ENCODE measurements at regions not wholly inside any gene's neighbourhood (a gene's known extent, or its start where the extent isn't known, plus 50 kb on each side); places are given as distances from the start of the nearest gene placed in this dataset.

GRCh38 chr9:26142631-26143030 lies 464.4 kb upstream of the TUSC1 start:
- no peak overlapping the region for H3K27ac ChIP-seq (ENCODE audit: low read depth, low read length)
- H2BK5ac ChIP-seq (ENCODE audit: low read depth, low read length): no peak overlapping the region
- H2AK5ac ChIP-seq (ENCODE audit: low read depth, low read length): no peak overlapping the region
- H2BK15ac ChIP-seq (ENCODE audit: low read length): no peak overlapping the region
- H2BK120ac ChIP-seq (replicated peaks; ENCODE audit: low read depth, low read length): no peak overlapping the region
- H3K56ac ChIP-seq (replicated peaks; ENCODE audit: insufficient read length, low read depth, low read length): no peak overlapping the region
- ChIA-PET POLR2A (ENCODE audit: partially characterized antibody) (no interaction called here), CTCF (ENCODE audit: partially characterized antibody) (no interaction called here)
- no peak overlapping the region for H4K8ac ChIP-seq (ENCODE audit: extremely low read depth, insufficient read depth, low read length)
- no peak overlapping the region for H3K4me3 ChIP-seq (ENCODE audit: extremely low read depth in 1 of 4, insufficient read depth in 2 of 4, low read depth in 3 of 4, low read length in 4 of 4)
- 91% methylated on average over 6 of the region's 6 CpGs; no CpG with 5 or more reads in 1 of the 2 experiments for WGBS, 2 experiments (ENCODE audit: extremely low coverage in 1 of 2, insufficient coverage in 1 of 2, insufficient read length in 1 of 2, insufficient replicate concordance in 2 of 2, low coverage in 1 of 2, low lambda C conversion rate in 2 of 2, missing lambda C conversion rate in 1 of 2)
- FAIRE-seq (no peak), DNase-seq (ENCODE audit: low read depth in 1 of 2, low spot score in 2 of 2) (no peak)
- no peak overlapping the region for H3K4me2 ChIP-seq (ENCODE audit: insufficient read depth in 1 of 2, low read depth in 2 of 2, low read length in 2 of 2)
- H4K5ac ChIP-seq (ENCODE audit: insufficient read length, low read depth, low read length): no peak overlapping the region
- no peaks in the 10 kb centered on the region for H3K23me2 ChIP-seq (ENCODE audit: low read depth, low read length)
- H3K23ac ChIP-seq (ENCODE audit: insufficient read length): no peak overlapping the region
- no peaks in the 10 kb centered on the region for H3K36me3 ChIP-seq (ENCODE audit: control insufficient read depth in 2 of 4, insufficient read depth in 4 of 4, low read length in 3 of 4)
- H3K79me2 ChIP-seq (ENCODE audit: control insufficient read depth in 1 of 2, insufficient read depth in 2 of 2, low read length in 2 of 2): no peaks in the 10 kb centered on the region
- H3K27me3 ChIP-seq (replicated peaks in 1 of 4; ENCODE audit: control insufficient read depth in 3 of 4, extremely low read depth in 1 of 4, insufficient read depth in 3 of 4, low read length in 3 of 4): no peaks in the 10 kb centered on the region
- H3K79me1 ChIP-seq (ENCODE audit: low read depth, low read length): no peaks in the 10 kb centered on the region
- no peak overlapping the region for H3K14ac ChIP-seq (ENCODE audit: insufficient read length)
- H2AFZ ChIP-seq (ENCODE audit: low read length): no peak overlapping the region
- no peak overlapping the region for H3K4ac ChIP-seq (replicated peaks; ENCODE audit: insufficient read length, low read depth, low read length)
- no peaks in the 10 kb centered on the region for H4K20me1 ChIP-seq (replicated peaks in 1 of 2; ENCODE audit: control insufficient read depth in 1 of 2, insufficient read depth in 2 of 2, low read length in 2 of 2)
- H3K9ac ChIP-seq (replicated peaks in 1 of 4; ENCODE audit: extremely low read depth in 1 of 4, low read depth in 3 of 4, low read length in 3 of 4): no peak overlapping the region
- H3K18ac ChIP-seq (ENCODE audit: extremely low read depth, low read length): no peak overlapping the region
- H2BK12ac ChIP-seq (ENCODE audit: low read depth, low read length): no peak overlapping the region
- no peak overlapping the region for H4K91ac ChIP-seq (replicated peaks; ENCODE audit: insufficient read length, low read length)
- H3K9me3 ChIP-seq (ENCODE audit: insufficient read depth in 2 of 2, low read depth in 1 of 2, low read length in 1 of 2): no peaks in the 10 kb centered on the region
- H3K4me1 ChIP-seq (replicated peaks in 1 of 4; ENCODE audit: control insufficient read depth in 3 of 4, insufficient read depth in 4 of 4, low read length in 3 of 4): no peaks in the 10 kb centered on the region
- TF ChIP-seq POLR2AphosphoS5 (IDR thresholded peaks at IDR 0.05; ENCODE audit: low read depth, low read length) (no peak), RBBP5 (IDR thresholded peaks at IDR 0.05; ENCODE audit: borderline replicate concordance, low read depth, low read length) (no peak), TCF12 (IDR thresholded peaks at IDR 0.05; ENCODE audit: low read depth, low read length) (no peak), EGR1 (IDR thresholded peaks at IDR 0.05; ENCODE audit: borderline replicate concordance, low read depth, low read length) (no peak), ATF3 (IDR thresholded peaks at IDR 0.05; ENCODE audit: insufficient read depth, low read depth, low read length) (no peak), MAFK (IDR thresholded peaks at IDR 0.05; ENCODE audit: low read depth, low read length) (no peak), SRF (IDR thresholded peaks at IDR 0.05; ENCODE audit: low read depth, low read length) (no peak), PHF8 (conservative IDR thresholded peaks at IDR 0.05; ENCODE audit: low read depth, low read length) (no peak), GABPA (IDR thresholded peaks at IDR 0.05; ENCODE audit: borderline replicate concordance, insufficient read depth, low read length) (no peak), KDM5A (IDR thresholded peaks at IDR 0.05; ENCODE audit: low read length) (no peak), SP1 (IDR thresholded peaks at IDR 0.05; ENCODE audit: low read depth, low read length) (no peak), CHD2 (IDR thresholded peaks at IDR 0.05; ENCODE audit: low read length) (no peak), POU5F1 (IDR thresholded peaks at IDR 0.05; ENCODE audit: low read depth, low read length) (no peak), EZH2 (IDR thresholded peaks at IDR 0.05; ENCODE audit: low read depth, low read length, severe bottlenecking) (no peak), FOSL1 (IDR thresholded peaks at IDR 0.05; ENCODE audit: insufficient read depth, low read depth, low read length) (no peak), SUZ12 (IDR thresholded peaks at IDR 0.05; ENCODE audit: low read length) (no peak)
- H2BK20ac ChIP-seq (ENCODE audit: low read length): no peak overlapping the region
